ENCODE measurements at regions not wholly inside any gene's neighbourhood (a gene's known extent, or its start where the extent isn't known, plus 50 kb on each side); places are given as distances from the start of the nearest gene placed in this dataset.

GRCh38 chr10:30546511-30546910, 83.0 kb downstream of the LYZL2 start:
- TF ChIP-seq POLR2A (IDR thresholded peaks at IDR 0.05) (no peak), CTCF (IDR thresholded peaks at IDR 0.05) (no peak)
